Fibroblast of skin of right quadriceps (primary cell): ENCODE measurements at regions not wholly inside any gene's neighbourhood (a gene's known extent, or its start where the extent isn't known, plus 50 kb on each side); places are given as distances from the start of the nearest gene placed in this dataset.

Experiments used
- DNase-seq: peaks from one replicate; pipeline ENCODE4 v3.0.0-alpha.2; 2013

GRCh38 chr18:2411381-2411960, 159.8 kb downstream of the METTL4 start:
- peak; percentile 79 for DNase-seq

- no peak for DNase-seq
Measured at GRCh38 chr18:2412281-2412680, 159.0 kb downstream of the METTL4 start.

- no peak for DNase-seq
Measured at GRCh38 chr18:2412996-2413751, 158.1 kb downstream of the METTL4 start.

GRCh38 chr18:2414235-2414634, 157.1 kb downstream of the METTL4 start:
- no peak for DNase-seq

- DNase-seq, result no peak
Measured at GRCh38 chr18:2415656-2416055, 155.6 kb downstream of the METTL4 start.

GRCh38 chr18:2417861-2418610, 153.3 kb downstream of the METTL4 start:
- DNase-seq, result peak; percentile 54

- no peak for DNase-seq
Measured at GRCh38 chr18:2420367-2420766, 150.9 kb downstream of the METTL4 start.

GRCh38 chr18:2423761-2424160, 147.5 kb downstream of the METTL4 start:
- DNase-seq, result no peak

GRCh38 chr18:2424420-2424819, 146.9 kb downstream of the METTL4 start:
- no peak for DNase-seq

- peak; percentile 48 for DNase-seq
Measured at GRCh38 chr18:2425426-2426317, 145.6 kb downstream of the METTL4 start.

GRCh38 chr18:2430191-2430590, 141.1 kb downstream of the METTL4 start:
- DNase-seq, result no peak

GRCh38 chr18:2431806-2432205, 139.5 kb downstream of the METTL4 start:
- no peak for DNase-seq

- no peak for DNase-seq
Measured at GRCh38 chr18:2433366-2433765, 137.9 kb downstream of the METTL4 start.

GRCh38 chr18:2441544-2441943, 129.8 kb downstream of the METTL4 start:
- DNase-seq, result peak; percentile 27

GRCh38 chr18:2442006-2442405, 129.3 kb downstream of the METTL4 start:
- DNase-seq, result no peak

- peak; percentile 62 for DNase-seq
Measured at GRCh38 chr18:2442726-2443275, 128.5 kb downstream of the METTL4 start.

- no peak for DNase-seq
Measured at GRCh38 chr18:2444201-2444875, 127.0 kb downstream of the METTL4 start.

GRCh38 chr18:2448565-2449151, 122.6 kb downstream of the METTL4 start:
- DNase-seq, result peak; percentile 5

GRCh38 chr18:2451556-2451955, 119.7 kb downstream of the METTL4 start:
- DNase-seq, result no peak

GRCh38 chr18:2459886-2460285, 111.4 kb downstream of the METTL4 start:
- peak; percentile 10 for DNase-seq

- no peak for DNase-seq
Measured at GRCh38 chr18:2466978-2467377, 104.3 kb downstream of the METTL4 start.

- DNase-seq, result no peak
Measured at GRCh38 chr18:2468051-2468450, 103.3 kb downstream of the METTL4 start.
